ENCODE measurements at regions not wholly inside any gene's neighbourhood (a gene's known extent, or its start where the extent isn't known, plus 50 kb on each side); places are given as distances from the start of the nearest gene placed in this dataset.
"Not testable (repeated sequence)": the region's sequence is repeated elsewhere in the genome, so short reads cannot be mapped to it uniquely, and the experiment has no call there.

GRCh38 chr6:99668036-99668705 lies 61.5 kb downstream of the PRDM13 start:
- no peak for DNase-seq
- TF ChIP-seq GATA1 (IDR thresholded peaks at IDR 0.05; ENCODE audit: low read depth, low read length) (no peak), POLR2A (IDR thresholded peaks at IDR 0.05; ENCODE audit: low read length) (no peak)

- no peak for TF ChIP-seq GATA1 (IDR thresholded peaks at IDR 0.05; ENCODE audit: low read depth, low read length)
- no peak for TF ChIP-seq POLR2A (IDR thresholded peaks at IDR 0.05; ENCODE audit: low read length)
- DNase-seq = peak; percentile 7 to 52
Measured at GRCh38 chr6:99689916-99690685, 83.5 kb downstream of the PRDM13 start.

- not testable (repeated sequence) for DNase-seq
Measured at GRCh38 chr6:99702287-99702686, 95.7 kb downstream of the PRDM13 start.

- no peak for TF ChIP-seq POLR2A (IDR thresholded peaks at IDR 0.05; ENCODE audit: low read length)
- no peak for TF ChIP-seq GATA1 (IDR thresholded peaks at IDR 0.05; ENCODE audit: low read depth, low read length)
- no peak for DNase-seq
Measured at GRCh38 chr6:99709062-99709461, 102.4 kb downstream of the PRDM13 start.

- TF ChIP-seq POLR2A (IDR thresholded peaks at IDR 0.05; ENCODE audit: low read length) (no peak), GATA1 (IDR thresholded peaks at IDR 0.05; ENCODE audit: low read depth, low read length) (no peak)
- DNase-seq = no peak
Measured at GRCh38 chr6:99711302-99711701, 104.7 kb downstream of the PRDM13 start.

- TF ChIP-seq POLR2A (IDR thresholded peaks at IDR 0.05; ENCODE audit: low read length) (no peak), GATA1 (IDR thresholded peaks at IDR 0.05; ENCODE audit: low read depth, low read length) (no peak)
- DNase-seq = no peak
Measured at GRCh38 chr6:99711925-99712324, 105.3 kb downstream of the PRDM13 start.

- TF ChIP-seq POLR2A (IDR thresholded peaks at IDR 0.05; ENCODE audit: low read length) (no peak), GATA1 (IDR thresholded peaks at IDR 0.05; ENCODE audit: low read depth, low read length) (no peak)
- no peak for DNase-seq
Measured at GRCh38 chr6:99712519-99712918, 105.9 kb downstream of the PRDM13 start.

- not testable (repeated sequence) for DNase-seq
Measured at GRCh38 chr6:99722043-99722442, 115.4 kb downstream of the PRDM13 start.

GRCh38 chr6:99730237-99730636 lies 123.6 kb downstream of the PRDM13 start:
- DNase-seq = not testable (repeated sequence)

- no peak for TF ChIP-seq GATA1 (IDR thresholded peaks at IDR 0.05; ENCODE audit: low read depth, low read length)
- no peak for TF ChIP-seq POLR2A (IDR thresholded peaks at IDR 0.05; ENCODE audit: low read length)
- DNase-seq = no peak
Measured at GRCh38 chr6:99736302-99736701, 129.7 kb downstream of the PRDM13 start.

- TF ChIP-seq POLR2A (IDR thresholded peaks at IDR 0.05; ENCODE audit: low read length) = no peak
- no peak for TF ChIP-seq GATA1 (IDR thresholded peaks at IDR 0.05; ENCODE audit: low read depth, low read length)
- DNase-seq = no peak
Measured at GRCh38 chr6:99739526-99739925, 132.9 kb downstream of the PRDM13 start.

- TF ChIP-seq POLR2A (IDR thresholded peaks at IDR 0.05; ENCODE audit: low read length) (no peak), GATA1 (IDR thresholded peaks at IDR 0.05; ENCODE audit: low read depth, low read length) (no peak)
- no peak for DNase-seq
Measured at GRCh38 chr6:99741092-99741491, 134.5 kb downstream of the PRDM13 start.

- TF ChIP-seq GATA1 (IDR thresholded peaks at IDR 0.05; ENCODE audit: low read depth, low read length) = no peak
- no peak for TF ChIP-seq POLR2A (IDR thresholded peaks at IDR 0.05; ENCODE audit: low read length)
Measured at GRCh38 chr6:99743647-99744046, 137.0 kb downstream of the PRDM13 start.

GRCh38 chr6:99745651-99746050 lies 139.0 kb downstream of the PRDM13 start:
- TF ChIP-seq GATA1 (IDR thresholded peaks at IDR 0.05; ENCODE audit: low read depth, low read length) = no peak
- TF ChIP-seq POLR2A (IDR thresholded peaks at IDR 0.05; ENCODE audit: low read length) = no peak

More at GRCh38 chr6:99743647-99744046, 137.0 kb downstream of the PRDM13 start:
- DNase-seq = no peak

GRCh38 chr6:99746261-99746895 lies 139.7 kb downstream of the PRDM13 start:
- TF ChIP-seq GATA1 (IDR thresholded peaks at IDR 0.05; ENCODE audit: low read depth, low read length) (no peak), POLR2A (IDR thresholded peaks at IDR 0.05; ENCODE audit: low read length) (no peak)
- peak; percentile 71 to 82 for DNase-seq

More at GRCh38 chr6:99745651-99746050, 139.0 kb downstream of the PRDM13 start:
- no peak for DNase-seq
